Mesodermal cell (in vitro differentiated cells): ENCODE measurements at regions not wholly inside any gene's neighbourhood (a gene's known extent, or its start where the extent isn't known, plus 50 kb on each side); places are given as distances from the start of the nearest gene placed in this dataset.
A peak's percentile ranks its signal among the peaks of the same experiment; 100 is the strongest.

Experiments used
- H3K27ac ChIP-seq: 2 replicates; pipeline ENCODE4 v1.7.0; 2013; ENCODE audit warnings: mild to moderate bottlenecking, low read depth, low read length, moderate library complexity; ENCODE audit not compliant: severe bottlenecking
- H3K36me3 ChIP-seq: 2 replicates; pipeline ENCODE4 v1.7.1; 2013; ENCODE audit warnings: mild to moderate bottlenecking, low read length, moderate library complexity; ENCODE audit not compliant: control insufficient read depth, insufficient read depth
- H3K4me1 ChIP-seq: one replicate; pipeline ENCODE4 v1.7.1; 2013; ENCODE audit warnings: mild to moderate bottlenecking, low read length; ENCODE audit not compliant: insufficient read depth, control insufficient read depth, poor library complexity, severe bottlenecking
- H3K4me3 ChIP-seq: 2 replicates; pipeline ENCODE4 v1.7.0; 2013; ENCODE audit warnings: low read length, control low read depth, mild to moderate bottlenecking; ENCODE audit not compliant: insufficient read depth, poor library complexity, severe bottlenecking; ENCODE audit errors: extremely low read depth
- H3K9me3 ChIP-seq: 2 replicates; pipeline ENCODE4 v1.7.1; 2013; ENCODE audit warnings: mild to moderate bottlenecking, low read length, moderate library complexity; ENCODE audit not compliant: control insufficient read depth
- WGBS, 2 experiments: methylation state at CpG; one replicate each; pipeline ENCODE4 v1.1.5; 2013; ENCODE audit warnings: missing lambda C conversion rate in 2 of 2; ENCODE audit not compliant: insufficient coverage in 2 of 2; 5-methylcytosine and 5-hydroxymethylcytosine counted together

DNA sequence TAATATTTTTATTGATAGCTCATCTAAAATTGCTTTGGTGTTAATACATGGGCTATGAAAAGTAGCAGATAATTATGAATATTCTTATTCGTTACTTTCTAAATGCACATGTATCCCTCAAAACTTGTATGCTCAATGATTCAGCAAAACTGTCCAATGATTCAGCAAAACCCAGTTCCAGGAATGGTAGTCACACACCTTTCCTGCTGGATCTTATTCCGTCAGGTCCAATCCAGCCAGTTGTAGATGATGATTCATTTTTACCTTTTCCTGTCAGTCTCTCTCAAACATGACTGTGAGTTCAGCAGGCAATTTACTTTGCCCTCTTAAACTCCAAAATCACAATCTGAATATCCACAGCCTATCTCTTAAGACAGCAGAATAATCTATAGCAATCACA, 1082.6 kb downstream of the EFNB2 start:
- no peaks in the 10 kb centered on the region for H3K4me1 ChIP-seq
- no peak overlapping the region for H3K27ac ChIP-seq
- 83 to 100% methylated on average over 1 of the region's 2 CpGs for WGBS, 2 experiments
- no peaks in the 10 kb centered on the region for H3K9me3 ChIP-seq
- H3K4me3 ChIP-seq: no peak overlapping the region
- H3K36me3 ChIP-seq: no peaks in the 10 kb centered on the region

DNA sequence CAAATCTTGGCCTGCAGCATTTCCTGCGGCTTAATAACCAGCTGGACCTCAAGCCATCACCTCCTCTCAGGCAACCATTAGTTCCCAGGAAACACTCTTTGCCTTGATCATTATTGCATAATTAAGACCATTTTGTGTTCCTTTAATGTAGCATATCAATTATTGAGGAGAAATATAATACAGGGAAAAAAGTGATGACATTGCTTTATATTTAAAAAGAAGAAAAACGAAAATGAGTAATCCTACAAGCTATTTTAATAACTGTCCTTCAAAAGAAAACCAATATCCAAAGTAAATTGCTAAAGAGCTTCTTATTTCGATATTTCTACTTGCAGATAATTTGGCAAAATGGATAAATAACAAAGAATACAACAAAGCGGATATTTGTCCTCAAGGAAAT, 1084.7 kb downstream of the EFNB2 start:
- Histone ChIP-seq H3K4me1 (no peaks in the 10 kb centered on the region), H3K36me3 (no peaks in the 10 kb centered on the region), H3K9me3 (no peaks in the 10 kb centered on the region), H3K4me3 (no peak overlapping the region), H3K27ac (no peak overlapping the region)
- no CpG with 5 or more reads among the region's 4 CpGs for WGBS, 2 experiments

DNA sequence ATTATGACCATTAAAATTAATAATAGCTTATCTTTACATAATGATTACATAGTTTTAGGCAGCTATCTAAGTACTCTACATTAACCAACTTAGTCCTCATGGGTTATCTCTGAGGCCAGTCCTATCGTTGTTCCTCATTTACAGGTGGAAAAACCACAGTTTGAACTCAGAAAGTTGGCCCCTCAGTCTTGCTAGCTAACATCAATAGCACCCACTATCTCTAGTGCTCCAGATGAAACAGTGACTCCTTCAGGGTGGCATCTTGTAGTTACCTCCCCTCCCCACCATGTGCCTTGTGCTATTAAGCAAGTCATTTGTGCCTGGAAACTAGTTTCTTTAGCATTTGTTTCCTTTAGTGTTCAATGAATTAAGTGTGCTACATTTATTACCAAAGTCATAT, 1086.7 kb downstream of the EFNB2 start:
- Histone ChIP-seq H3K27ac (no peak overlapping the region), H3K9me3 (no peaks in the 10 kb centered on the region), H3K36me3 (no peaks in the 10 kb centered on the region), H3K4me3 (no peak overlapping the region), H3K4me1 (no peaks in the 10 kb centered on the region)
- 88 to 89% methylated on average over 1 of the region's 1 CpG for WGBS, 2 experiments

DNA sequence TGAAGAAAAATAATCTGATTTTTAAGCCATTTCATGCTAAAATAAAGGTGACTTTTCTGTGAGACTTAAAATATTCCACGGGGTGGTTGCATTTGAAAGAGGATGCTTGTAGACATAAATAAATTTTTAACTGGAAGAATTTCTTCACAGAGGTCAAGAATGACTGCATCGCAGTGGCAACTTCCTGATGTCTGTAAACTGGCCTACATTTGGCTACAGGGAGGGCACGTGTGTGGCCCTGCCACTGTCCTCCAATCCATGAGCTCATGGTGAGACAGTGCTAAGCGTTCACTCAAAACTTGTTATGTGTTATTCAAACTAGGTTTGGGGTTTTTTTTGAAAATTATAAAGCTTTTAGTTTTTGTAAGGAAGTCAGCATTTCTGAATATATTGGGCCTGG, 1089.3 kb downstream of the EFNB2 start:
- H3K4me3 ChIP-seq: no peak overlapping the region
- no peak overlapping the region for H3K27ac ChIP-seq
- H3K36me3 ChIP-seq: no peaks in the 10 kb centered on the region
- no peaks in the 10 kb centered on the region for H3K9me3 ChIP-seq
- no peaks in the 10 kb centered on the region for H3K4me1 ChIP-seq
- 82 to 96% methylated on average over 3 to 4 of the region's 4 CpGs for WGBS, 2 experiments

DNA sequence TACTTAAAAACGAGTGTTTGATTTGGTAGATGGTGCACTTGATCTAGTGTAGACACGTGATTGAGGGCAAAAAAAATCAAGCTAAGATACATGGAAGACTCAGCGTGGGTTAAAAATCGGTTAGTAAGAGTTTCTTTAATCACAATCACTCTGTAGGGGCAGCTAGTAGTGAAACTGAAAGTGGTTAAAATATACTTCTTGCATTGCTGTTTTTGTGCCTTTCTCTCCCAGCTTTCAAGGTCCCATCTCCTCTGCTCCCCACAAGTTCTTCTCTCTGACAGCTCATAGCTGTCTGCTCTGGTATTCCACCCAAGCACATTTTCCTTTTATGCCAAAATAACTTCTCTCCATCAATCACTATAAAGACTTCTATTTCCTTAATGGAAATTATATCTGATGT, 1089.7 kb downstream of the EFNB2 start:
- H3K4me1 ChIP-seq: no peaks in the 10 kb centered on the region
- H3K4me3 ChIP-seq: no peak overlapping the region
- H3K36me3 ChIP-seq: no peaks in the 10 kb centered on the region
- WGBS, 2 experiments: 92 to 100% methylated on average over 4 of the region's 4 CpGs
- H3K9me3 ChIP-seq: no peaks in the 10 kb centered on the region
- H3K27ac ChIP-seq: no peak overlapping the region

DNA sequence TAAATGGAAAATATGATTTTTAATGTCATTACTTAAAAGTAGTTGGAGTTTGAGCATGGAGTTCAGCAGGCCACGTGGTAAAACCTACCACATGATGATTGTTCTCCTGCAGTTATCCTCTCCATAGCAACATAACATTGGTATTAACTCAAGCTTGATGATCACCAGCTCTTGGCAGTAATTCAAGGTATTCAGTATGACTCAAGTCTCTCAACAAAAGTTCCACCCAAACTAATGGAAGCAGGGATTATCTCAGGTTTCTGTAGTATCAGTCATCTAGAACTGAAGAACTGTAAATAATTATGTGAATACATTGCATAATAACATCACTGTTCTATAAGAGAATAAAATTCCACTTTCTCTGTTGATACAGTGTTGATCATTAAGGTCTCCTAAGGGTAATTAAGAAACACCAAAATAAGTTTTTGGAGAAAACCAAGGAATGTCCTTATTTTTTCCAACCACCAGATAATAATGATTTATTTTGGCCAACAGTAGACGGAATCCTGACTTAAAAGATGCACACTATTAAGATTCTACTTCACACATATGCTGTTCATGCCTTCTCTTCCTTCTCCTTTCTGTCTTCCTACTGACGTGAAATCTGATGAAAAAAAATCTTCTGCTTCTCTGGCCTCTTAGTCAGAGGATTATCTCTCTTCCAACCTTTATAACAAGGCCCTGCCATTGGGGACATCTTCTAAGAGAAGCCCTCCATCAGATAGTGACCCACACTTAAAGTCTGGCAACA, 1092.3 kb downstream of the EFNB2 start:
- WGBS, 2 experiments: 86 to 91% methylated on average over 3 of the region's 3 CpGs
- Histone ChIP-seq H3K36me3 (no peaks in the 10 kb centered on the region), H3K4me1 (no peaks in the 10 kb centered on the region), H3K27ac (no peak overlapping the region), H3K4me3 (no peak overlapping the region), H3K9me3 (no peaks in the 10 kb centered on the region)

DNA sequence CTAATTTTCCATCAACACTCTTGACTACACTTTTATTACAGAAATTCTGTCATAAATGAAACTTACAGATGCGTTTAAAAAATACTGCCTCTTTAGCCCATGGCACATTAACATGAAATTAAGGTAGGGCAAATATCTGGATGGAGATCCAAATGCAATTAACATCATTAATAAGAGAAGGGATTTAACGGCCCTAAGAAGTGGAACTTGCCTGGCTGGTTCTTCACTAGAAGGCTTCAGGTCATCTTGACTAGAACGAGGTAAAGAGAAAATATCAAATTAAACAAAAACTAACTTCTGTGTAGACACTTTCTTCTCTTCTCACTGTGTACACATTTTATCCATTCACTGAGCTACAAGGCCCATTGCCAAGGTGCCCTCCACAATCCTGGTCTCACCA, 1093.4 kb downstream of the EFNB2 start:
- Histone ChIP-seq H3K36me3 (no peaks in the 10 kb centered on the region), H3K4me1 (peaks cover 5% of the 10 kb centered on the region), H3K27ac (no peak overlapping the region), H3K4me3 (no peak overlapping the region), H3K9me3 (no peaks in the 10 kb centered on the region)
- WGBS, 2 experiments: no CpG with 5 or more reads among the region's 3 CpGs

DNA sequence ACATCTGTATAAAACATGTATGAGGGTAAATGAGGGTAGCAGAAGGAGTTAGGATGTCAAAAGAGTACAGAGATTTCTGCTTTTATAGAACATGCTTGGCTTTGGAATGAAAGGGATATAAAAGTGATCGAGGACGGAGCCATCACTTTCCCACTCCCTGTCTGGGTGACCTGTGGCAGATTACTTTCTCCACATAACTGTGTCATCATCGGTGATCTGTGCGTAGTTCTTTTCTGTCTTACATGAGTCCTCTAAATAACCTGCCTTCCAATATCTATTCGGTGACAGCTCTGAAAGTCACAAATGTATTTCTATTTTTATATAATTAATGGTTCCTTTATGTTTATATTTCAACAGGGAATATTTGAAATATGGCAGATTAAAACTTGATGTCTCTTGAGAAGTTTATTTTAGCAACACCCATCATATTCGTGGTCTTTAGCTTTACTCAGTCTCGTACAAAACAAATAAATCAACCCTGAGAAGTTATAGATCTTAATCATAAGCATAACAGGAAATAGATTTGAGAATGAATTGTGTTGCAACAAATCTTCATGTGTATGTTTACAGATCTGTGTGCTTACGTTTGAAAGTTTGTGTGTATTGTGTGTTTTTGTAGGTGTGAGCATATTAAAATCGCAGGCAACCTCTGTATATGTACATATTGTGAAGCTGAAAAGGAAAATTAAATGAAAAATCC, 1094.3 kb downstream of the EFNB2 start:
- Histone ChIP-seq H3K4me3 (no peak overlapping the region), H3K27ac (no peak overlapping the region), H3K9me3 (no peaks in the 10 kb centered on the region), H3K36me3 (no peaks in the 10 kb centered on the region), H3K4me1 (peaks cover 12% of the 10 kb centered on the region)
- 92 to 100% methylated on average over 2 to 4 of the region's 9 CpGs for WGBS, 2 experiments

DNA sequence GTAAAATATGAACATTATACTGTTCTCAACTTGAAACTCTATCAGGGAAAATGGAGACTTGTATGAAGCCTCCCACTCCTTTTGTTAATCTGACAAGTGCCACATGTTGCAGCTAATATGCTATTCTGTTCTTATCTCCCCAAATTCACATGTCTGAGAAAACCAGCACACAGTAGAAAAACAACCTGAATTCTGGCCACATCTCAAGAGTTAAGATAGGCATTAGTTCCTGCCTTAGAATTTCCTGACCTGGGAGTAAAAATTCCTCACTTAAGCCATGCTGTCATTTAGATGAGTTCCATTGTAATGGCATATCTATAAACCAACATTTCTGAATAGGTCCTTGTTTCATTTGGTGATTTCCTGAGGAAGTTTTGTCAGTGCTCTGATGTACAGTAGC, 1098.5 kb downstream of the EFNB2 start:
- no peaks in the 10 kb centered on the region for H3K36me3 ChIP-seq
- peak overlapping the region; percentile 78 for H3K27ac ChIP-seq
- peaks cover 12% of the 10 kb centered on the region for H3K4me1 ChIP-seq
- no peaks in the 10 kb centered on the region for H3K9me3 ChIP-seq
- no peak overlapping the region for H3K4me3 ChIP-seq

DNA sequence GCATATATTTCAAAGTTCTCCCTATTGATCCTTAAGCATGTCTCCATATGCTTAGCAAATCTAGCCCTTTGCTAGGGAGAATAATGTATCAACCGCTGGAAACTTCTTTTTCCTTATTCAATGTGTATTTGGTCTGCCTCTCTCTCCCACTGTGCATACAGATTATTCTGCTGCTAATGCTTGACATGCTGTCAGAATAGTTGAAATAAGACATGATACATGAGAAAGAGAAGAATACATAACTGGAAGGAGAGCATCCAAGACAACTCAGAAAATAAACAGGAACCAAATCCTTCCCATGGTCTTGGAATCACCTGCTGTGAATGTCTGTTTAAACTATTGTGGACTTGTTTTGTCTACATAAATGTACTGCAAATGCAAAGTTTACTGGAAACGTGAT, 1103.0 kb downstream of the EFNB2 start:
- no CpG with 5 or more reads among the region's 2 CpGs for WGBS, 2 experiments
- H3K4me1 ChIP-seq: peaks cover 11% of the 10 kb centered on the region
- no peaks in the 10 kb centered on the region for H3K9me3 ChIP-seq
- no peak overlapping the region for H3K27ac ChIP-seq
- no peak overlapping the region for H3K4me3 ChIP-seq
- no peaks in the 10 kb centered on the region for H3K36me3 ChIP-seq

DNA sequence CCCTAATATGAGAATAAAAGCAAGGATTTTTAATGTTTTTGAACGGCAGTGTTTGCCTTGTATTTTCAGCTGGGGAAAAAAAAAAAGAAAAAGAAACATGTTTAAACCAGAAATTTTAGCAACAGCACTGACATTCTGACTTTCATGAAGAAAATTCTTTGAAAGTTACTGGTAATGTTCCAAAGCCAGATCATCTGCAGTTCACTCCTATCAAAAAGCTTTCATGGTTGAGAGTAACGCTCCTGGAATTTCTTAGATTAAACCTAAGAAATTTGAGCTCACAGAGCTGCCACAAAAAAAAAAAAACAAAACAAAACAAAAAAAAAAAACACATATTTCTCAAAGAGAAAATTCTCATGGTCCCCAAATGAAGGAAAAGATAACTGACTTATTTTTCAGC, 1106.7 kb downstream of the EFNB2 start:
- H3K9me3 ChIP-seq: no peaks in the 10 kb centered on the region
- no peaks in the 10 kb centered on the region for H3K4me1 ChIP-seq
- no peaks in the 10 kb centered on the region for H3K36me3 ChIP-seq
- H3K4me3 ChIP-seq: no peak overlapping the region
- WGBS, 2 experiments: no CpG with 5 or more reads among the region's 2 CpGs
- no peak overlapping the region for H3K27ac ChIP-seq
